Fibroblast of pulmonary artery (primary cell): ENCODE measurements at regions not wholly inside any gene's neighbourhood (a gene's known extent, or its start where the extent isn't known, plus 50 kb on each side); places are given as distances from the start of the nearest gene placed in this dataset.

ENCODE experiments used
- DNase-seq: peaks from one replicate; pipeline ENCODE4 v3.0.0-alpha.2; 2010; ENCODE audit warnings: low read depth
- H3K4me3 ChIP-seq: replicated peaks from 2 replicates; pipeline ENCODE4 v1.5.1; 2011; ENCODE audit warnings: low read depth, mild to moderate bottlenecking, control low read depth, low read length, moderate library complexity
- CTCF ChIP-seq: IDR thresholded peaks from 2 replicates; pipeline ENCODE4 v1.5.1; 2011; ENCODE audit warnings: mild to moderate bottlenecking, control low read depth, low read length, inconsistent platforms; ENCODE audit errors: missing control alignments

DNA sequence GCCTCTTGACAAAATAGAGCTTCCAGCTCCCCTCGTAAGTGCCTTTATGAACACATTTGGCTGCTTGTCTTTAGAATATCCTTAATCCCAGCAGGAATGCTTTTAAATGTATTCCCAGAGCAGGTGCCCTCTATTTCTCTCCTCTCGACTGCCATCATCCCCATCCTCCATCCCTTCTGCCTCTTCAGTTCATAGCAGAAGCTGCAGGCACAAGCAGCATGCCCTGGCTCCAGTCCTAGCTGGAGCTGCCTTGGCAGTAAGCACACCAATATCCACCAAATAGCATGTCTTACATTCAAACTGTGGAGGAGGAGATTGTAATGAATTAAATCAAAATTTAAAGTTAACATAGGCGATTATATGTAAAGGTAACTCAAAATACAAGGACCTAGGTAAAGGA, 891.3 kb upstream of the SLC39A10 start:
- no peak for DNase-seq
- no peak for TF ChIP-seq CTCF
- H3K4me3 ChIP-seq, result no peak overlapping the region

- peak; percentile 1 for DNase-seq
- no peak for TF ChIP-seq CTCF
- H3K4me3 ChIP-seq, result no peak overlapping the region
These were observed 906.1 kb upstream of the SLC39A10 start for GRCh38 chr2:194750926-194751325.

GRCh38 chr2:194745557-194746146, 911.4 kb upstream of the SLC39A10 start:
- TF ChIP-seq CTCF, result no peak
- no peak for DNase-seq

GRCh38 chr2:194742706-194743105, 914.3 kb upstream of the SLC39A10 start:
- no peak for TF ChIP-seq CTCF
- DNase-seq, result no peak

More at GRCh38 chr2:194745557-194746146, 911.4 kb upstream of the SLC39A10 start:
- H3K4me3 ChIP-seq, result no peak overlapping the region

GRCh38 chr2:194739217-194739616, 917.8 kb upstream of the SLC39A10 start:
- TF ChIP-seq CTCF, result no peak
- DNase-seq, result no peak

More at GRCh38 chr2:194742706-194743105, 914.3 kb upstream of the SLC39A10 start:
- H3K4me3 ChIP-seq, result no peak overlapping the region

GRCh38 chr2:194735837-194736542, 921.0 kb upstream of the SLC39A10 start:
- no peak overlapping the region for H3K4me3 ChIP-seq
- TF ChIP-seq CTCF, result no peak
- no peak for DNase-seq

More at GRCh38 chr2:194739217-194739616, 917.8 kb upstream of the SLC39A10 start:
- H3K4me3 ChIP-seq, result no peak overlapping the region

GRCh38 chr2:194730266-194730665, 926.8 kb upstream of the SLC39A10 start:
- DNase-seq, result no peak
- no peak for TF ChIP-seq CTCF
- no peak overlapping the region for H3K4me3 ChIP-seq
